SK-N-MC (cell line): ENCODE measurements at regions not wholly inside any gene's neighbourhood (a gene's known extent, or its start where the extent isn't known, plus 50 kb on each side); places are given as distances from the start of the nearest gene placed in this dataset.

ENCODE experiments used
- EZH2 ChIP-seq: fragments of 200-600 bp; sonication (generic); IDR thresholded peaks from one replicate; pipeline ENCODE4 v1.6.1; 2017; ENCODE audit warnings: antibody characterized with exemption
- POLR2AphosphoS5 ChIP-seq: IDR thresholded peaks from 2 replicates; pipeline ENCODE4 v1.6.1; 2012; ENCODE audit warnings: mild to moderate bottlenecking, low read depth, low read length, borderline replicate concordance

DNA sequence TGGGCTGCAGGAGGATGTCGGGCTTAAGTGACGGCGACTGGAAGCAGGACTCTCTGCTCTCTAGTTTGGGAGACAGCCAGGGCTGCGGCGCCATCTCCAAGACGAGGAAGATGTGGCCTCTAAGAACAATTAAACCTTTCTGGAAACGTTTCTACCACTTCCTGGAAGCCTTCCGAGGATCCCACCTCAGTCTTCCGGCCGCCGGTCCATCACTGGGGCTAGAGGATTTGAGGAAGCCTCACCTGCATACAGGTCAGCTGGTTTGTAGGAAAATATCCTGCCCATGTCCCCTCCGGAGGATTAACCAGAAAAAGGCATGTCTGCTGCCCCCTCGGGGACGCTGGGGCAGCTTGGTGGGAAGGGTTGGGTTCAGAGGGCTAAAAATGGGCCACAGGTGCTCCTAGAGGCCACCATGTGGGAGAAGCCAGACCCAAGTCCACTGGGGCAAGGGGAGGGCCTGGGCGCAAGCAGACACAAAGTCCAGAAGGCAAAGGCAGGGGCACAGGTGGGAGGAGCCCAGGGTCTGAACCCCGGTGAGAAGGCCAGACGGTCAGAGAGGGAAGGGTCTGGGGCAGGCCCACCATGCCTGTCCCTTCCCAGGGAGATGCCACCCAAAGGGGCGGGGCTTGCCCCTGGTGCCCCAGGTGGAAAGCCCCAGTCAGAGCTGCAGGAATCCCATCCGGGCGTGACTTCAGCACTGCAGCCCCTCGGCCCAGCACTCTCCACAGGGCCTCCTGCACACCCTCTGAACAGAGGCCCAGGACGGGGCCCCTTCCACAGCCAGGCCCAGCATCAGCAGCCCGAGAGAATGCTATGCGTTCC lies 82.2 kb upstream of the ID2 start:
- TF ChIP-seq EZH2 (no peak), POLR2AphosphoS5 (no peak)
